Ishikawa (cell line): ENCODE measurements at regions not wholly inside any gene's neighbourhood (a gene's known extent, or its start where the extent isn't known, plus 50 kb on each side); places are given as distances from the start of the nearest gene placed in this dataset.

Experiments used
- CEBPB ChIP-seq: IDR thresholded peaks from 2 replicates; pipeline ENCODE4 v1.6.1; 2012
- CREB1 ChIP-seq: IDR thresholded peaks from 2 replicates; pipeline ENCODE4 v1.6.1; 2012; ENCODE audit warnings: low read depth
- EGR1 ChIP-seq: IDR thresholded peaks from 2 replicates; pipeline ENCODE4 v1.6.1; 2012
- EP300 ChIP-seq: IDR thresholded peaks from 2 replicates; pipeline ENCODE4 v1.6.1; 2012; ENCODE audit warnings: borderline replicate concordance
- FOXM1 ChIP-seq: IDR thresholded peaks from 2 replicates; pipeline ENCODE4 v1.6.1; 2012; ENCODE audit warnings: low read depth, borderline replicate concordance
- NFIC ChIP-seq: IDR thresholded peaks from 2 replicates; pipeline ENCODE4 v1.6.1; 2012
- RAD21 ChIP-seq: IDR thresholded peaks from 2 replicates; pipeline ENCODE4 v1.6.1; 2012; ENCODE audit warnings: low read depth
- TAF1 ChIP-seq: IDR thresholded peaks from 2 replicates; pipeline ENCODE4 v1.6.1; 2012; ENCODE audit warnings: low read depth, mild to moderate bottlenecking
- TCF12 ChIP-seq: IDR thresholded peaks from 2 replicates; pipeline ENCODE4 v1.6.1; 2012; ENCODE audit warnings: low read depth
- TEAD4 ChIP-seq: IDR thresholded peaks from 2 replicates; pipeline ENCODE4 v1.6.1; 2012
- YY1 ChIP-seq: IDR thresholded peaks from 2 replicates; pipeline ENCODE4 v1.6.1; 2012; ENCODE audit warnings: low read depth
- ZBTB7A ChIP-seq: IDR thresholded peaks from 2 replicates; pipeline ENCODE4 v1.6.1; 2012; ENCODE audit warnings: low read depth
- TF ChIP-seq, protein P1 (sequence below): IDR thresholded peaks from 2 replicates; pipeline ENCODE4 v1.6.1; 2012
- TF ChIP-seq, protein P2 (sequence below): IDR thresholded peaks from 2 replicates; pipeline ENCODE4 v1.6.1; 2012; ENCODE audit warnings: low read depth, mild to moderate bottlenecking
- TF ChIP-seq, protein P3 (sequence below): IDR thresholded peaks from 2 replicates; pipeline ENCODE4 v1.6.1; 2012

DNA sequence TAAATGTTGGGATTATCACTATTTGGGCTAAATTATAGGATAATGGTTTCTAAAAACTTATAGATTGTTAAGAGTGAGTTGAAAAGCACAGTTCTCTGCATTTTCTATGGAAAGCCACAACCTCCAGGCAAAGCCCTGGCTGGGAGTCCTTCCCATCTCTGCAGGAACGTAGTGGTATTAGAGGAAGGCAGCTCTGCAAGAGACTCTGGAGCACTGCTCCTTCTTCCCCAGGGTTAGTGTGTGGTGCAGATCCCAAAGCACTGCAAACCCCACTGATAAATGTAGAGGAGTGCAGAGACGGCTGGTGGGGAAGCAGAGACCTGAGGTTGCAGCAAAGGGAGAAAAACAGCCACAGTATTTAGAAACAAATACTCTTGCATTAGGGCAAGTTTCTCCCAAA lies 225.3 kb downstream of the TINAG start:
- TF ChIP-seq, protein P1, sequence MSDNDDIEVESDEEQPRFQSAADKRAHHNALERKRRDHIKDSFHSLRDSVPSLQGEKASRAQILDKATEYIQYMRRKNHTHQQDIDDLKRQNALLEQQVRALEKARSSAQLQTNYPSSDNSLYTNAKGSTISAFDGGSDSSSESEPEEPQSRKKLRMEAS: no peak
- TF ChIP-seq RAD21 (no peak), FOXM1 (no peak), EP300 (no peak), TCF12 (no peak), ZBTB7A (no peak), TEAD4 (no peak), NFIC (no peak), EGR1 (no peak), TAF1 (no peak), CEBPB (no peak), CREB1 (no peak), YY1 (no peak)
- TF ChIP-seq, protein P2, sequence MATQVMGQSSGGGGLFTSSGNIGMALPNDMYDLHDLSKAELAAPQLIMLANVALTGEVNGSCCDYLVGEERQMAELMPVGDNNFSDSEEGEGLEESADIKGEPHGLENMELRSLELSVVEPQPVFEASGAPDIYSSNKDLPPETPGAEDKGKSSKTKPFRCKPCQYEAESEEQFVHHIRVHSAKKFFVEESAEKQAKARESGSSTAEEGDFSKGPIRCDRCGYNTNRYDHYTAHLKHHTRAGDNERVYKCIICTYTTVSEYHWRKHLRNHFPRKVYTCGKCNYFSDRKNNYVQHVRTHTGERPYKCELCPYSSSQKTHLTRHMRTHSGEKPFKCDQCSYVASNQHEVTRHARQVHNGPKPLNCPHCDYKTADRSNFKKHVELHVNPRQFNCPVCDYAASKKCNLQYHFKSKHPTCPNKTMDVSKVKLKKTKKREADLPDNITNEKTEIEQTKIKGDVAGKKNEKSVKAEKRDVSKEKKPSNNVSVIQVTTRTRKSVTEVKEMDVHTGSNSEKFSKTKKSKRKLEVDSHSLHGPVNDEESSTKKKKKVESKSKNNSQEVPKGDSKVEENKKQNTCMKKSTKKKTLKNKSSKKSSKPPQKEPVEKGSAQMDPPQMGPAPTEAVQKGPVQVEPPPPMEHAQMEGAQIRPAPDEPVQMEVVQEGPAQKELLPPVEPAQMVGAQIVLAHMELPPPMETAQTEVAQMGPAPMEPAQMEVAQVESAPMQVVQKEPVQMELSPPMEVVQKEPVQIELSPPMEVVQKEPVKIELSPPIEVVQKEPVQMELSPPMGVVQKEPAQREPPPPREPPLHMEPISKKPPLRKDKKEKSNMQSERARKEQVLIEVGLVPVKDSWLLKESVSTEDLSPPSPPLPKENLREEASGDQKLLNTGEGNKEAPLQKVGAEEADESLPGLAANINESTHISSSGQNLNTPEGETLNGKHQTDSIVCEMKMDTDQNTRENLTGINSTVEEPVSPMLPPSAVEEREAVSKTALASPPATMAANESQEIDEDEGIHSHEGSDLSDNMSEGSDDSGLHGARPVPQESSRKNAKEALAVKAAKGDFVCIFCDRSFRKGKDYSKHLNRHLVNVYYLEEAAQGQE: no peak
- TF ChIP-seq, protein P3, sequence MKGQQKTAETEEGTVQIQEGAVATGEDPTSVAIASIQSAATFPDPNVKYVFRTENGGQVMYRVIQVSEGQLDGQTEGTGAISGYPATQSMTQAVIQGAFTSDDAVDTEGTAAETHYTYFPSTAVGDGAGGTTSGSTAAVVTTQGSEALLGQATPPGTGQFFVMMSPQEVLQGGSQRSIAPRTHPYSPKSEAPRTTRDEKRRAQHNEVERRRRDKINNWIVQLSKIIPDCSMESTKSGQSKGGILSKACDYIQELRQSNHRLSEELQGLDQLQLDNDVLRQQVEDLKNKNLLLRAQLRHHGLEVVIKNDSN: no peak

GRCh38 chr6:54535568-54535967 lies 227.3 kb downstream of the TINAG start:
- TF ChIP-seq TCF12 (no peak), CEBPB (no peak), ZBTB7A (no peak), FOXM1 (no peak), CREB1 (no peak), YY1 (no peak), EGR1 (no peak), RAD21 (no peak), NFIC (no peak), TAF1 (no peak), TEAD4 (no peak), EP300 (no peak)
- TF ChIP-seq, protein P3: no peak
- TF ChIP-seq, protein P2: no peak
- TF ChIP-seq, protein P1: no peak

- TF ChIP-seq ZBTB7A (no peak), EGR1 (no peak), TEAD4 (no peak), YY1 (no peak), EP300 (no peak), CEBPB (no peak), TCF12 (no peak), CREB1 (no peak), RAD21 (no peak), FOXM1 (no peak), NFIC (no peak), TAF1 (no peak)
- TF ChIP-seq, protein P1: no peak
- TF ChIP-seq, protein P3: no peak
- TF ChIP-seq, protein P2: no peak
These were observed 233.3 kb downstream of the TINAG start for GRCh38 chr6:54541541-54541940.

DNA sequence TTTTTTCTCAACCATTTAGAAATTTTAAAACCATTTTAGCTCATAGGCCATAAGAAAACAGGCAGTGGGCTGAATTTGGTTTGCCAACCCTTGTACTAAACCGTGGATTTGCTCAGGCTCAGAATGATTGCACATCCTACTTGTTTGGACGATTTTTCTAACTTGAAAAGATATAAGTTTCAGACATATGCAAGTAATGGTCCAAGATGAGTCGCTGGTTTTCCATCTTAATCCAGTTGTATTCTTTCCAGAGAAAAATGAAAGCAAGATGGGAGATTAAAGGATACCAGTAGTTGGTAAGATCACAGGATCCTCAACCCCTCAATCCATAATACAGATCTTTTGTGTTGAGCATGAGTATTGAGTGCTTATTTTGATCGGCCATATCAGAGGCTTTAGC lies 250.9 kb downstream of the TINAG start:
- TF ChIP-seq RAD21 (no peak), CEBPB (no peak), EP300 (no peak), TAF1 (no peak), YY1 (no peak), TEAD4 (no peak), TCF12 (no peak), NFIC (no peak), EGR1 (no peak), ZBTB7A (no peak), CREB1 (no peak), FOXM1 (no peak)
- TF ChIP-seq, protein P3: no peak
- TF ChIP-seq, protein P2: no peak
- TF ChIP-seq, protein P1: no peak
